Right lobe of liver (tissue), 4 donors: ENCODE measurements at regions not wholly inside any gene's neighbourhood (a gene's known extent, or its start where the extent isn't known, plus 50 kb on each side); places are given as distances from the start of the nearest gene placed in this dataset.

Experiments
- CTCF ChIP-seq, 4 donors: fragments of 200-600 bp in 3 of 4; fragments of 450-650 bp in 1 of 4; IDR thresholded peaks; one replicate each; pipeline versions ENCODE4 v1.5.1 to v1.8.0; 2016 to 2022; ENCODE audit warnings: antibody characterized with exemption in 4 of 4, mild to moderate bottlenecking in 2 of 4
- POLR2A ChIP-seq: fragments of 450-650 bp; IDR thresholded peaks from one replicate; pipeline ENCODE4 v1.6.1; 2017; ENCODE audit warnings: antibody characterized with exemption, mild to moderate bottlenecking
- donor health status: DM: no; HTN: no; CAD: no.
- donor health status: DM: no; HTN: no; CAD: no.
- donor health status: DM: no; HTN: yes; CAD: no.

- TF ChIP-seq CTCF (IDR thresholded peaks at IDR 0.05) (no peak), POLR2A (no peak)
These were observed 672.7 kb downstream of the TBC1D22A start for GRCh38 chr22:47435204-47435487.
